ENCODE measurements at regions not wholly inside any gene's neighbourhood (a gene's known extent, or its start where the extent isn't known, plus 50 kb on each side); places are given as distances from the start of the nearest gene placed in this dataset.
"Not testable (repeated sequence)": the region's sequence is repeated elsewhere in the genome, so short reads cannot be mapped to it uniquely, and the experiment has no call there.

- not testable (repeated sequence) for H3K4me1 ChIP-seq (ENCODE audit: control insufficient read depth in 2 of 2, insufficient read depth in 2 of 2, low read length in 1 of 2); H3K36me3 ChIP-seq (ENCODE audit: control insufficient read depth in 2 of 2, insufficient read depth in 2 of 2, low read length in 1 of 2); H3K4me3 ChIP-seq (ENCODE audit: low read depth in 1 of 2, low read length in 2 of 2); H3K27ac ChIP-seq (ENCODE audit: low read depth in 2 of 2, low read length in 1 of 2); H3K27me3 ChIP-seq (ENCODE audit: control insufficient read depth in 1 of 2, insufficient read depth in 2 of 2, low read length in 2 of 2)
- WGBS, 2 donors = 67 to 77% methylated on average over 10 to 11 of the region's 13 CpGs
- H3K9me3 ChIP-seq (ENCODE audit: control insufficient read depth in 2 of 2, insufficient read depth in 1 of 2, low read depth in 1 of 2, low read length in 1 of 2) = peaks cover 13 to 20% of the 10 kb centered on the region in 2 donors
Observed at GRCh38 chr2:91503959-91504741, 2812.7 kb downstream of the RPIA start.

- not testable (repeated sequence) for H3K27ac ChIP-seq (ENCODE audit: low read depth in 2 of 2, low read length in 1 of 2); H3K4me1 ChIP-seq (ENCODE audit: control insufficient read depth in 2 of 2, insufficient read depth in 2 of 2, low read length in 1 of 2); H3K36me3 ChIP-seq (ENCODE audit: control insufficient read depth in 2 of 2, insufficient read depth in 2 of 2, low read length in 1 of 2); H3K27me3 ChIP-seq (ENCODE audit: control insufficient read depth in 1 of 2, insufficient read depth in 2 of 2, low read length in 2 of 2); H3K4me3 ChIP-seq (ENCODE audit: low read depth in 1 of 2, low read length in 2 of 2); H3K9me3 ChIP-seq (ENCODE audit: control insufficient read depth in 2 of 2, insufficient read depth in 1 of 2, low read depth in 1 of 2, low read length in 1 of 2)
- WGBS, 2 donors = 38 to 56% methylated on average over 1 to 3 of the region's 4 CpGs
Observed at GRCh38 chr2:91508816-91509215, 2817.3 kb downstream of the RPIA start.

- not testable (repeated sequence) for H3K4me3 ChIP-seq (ENCODE audit: low read depth in 1 of 2, low read length in 2 of 2); H3K36me3 ChIP-seq (ENCODE audit: control insufficient read depth in 2 of 2, insufficient read depth in 2 of 2, low read length in 1 of 2); H3K4me1 ChIP-seq (ENCODE audit: control insufficient read depth in 2 of 2, insufficient read depth in 2 of 2, low read length in 1 of 2); H3K9me3 ChIP-seq (ENCODE audit: control insufficient read depth in 2 of 2, insufficient read depth in 1 of 2, low read depth in 1 of 2, low read length in 1 of 2); H3K27me3 ChIP-seq (ENCODE audit: control insufficient read depth in 1 of 2, insufficient read depth in 2 of 2, low read length in 2 of 2); H3K27ac ChIP-seq (ENCODE audit: low read depth in 2 of 2, low read length in 1 of 2)
- WGBS, 2 donors = 38 to 46% methylated on average over 3 of the region's 4 CpGs
Observed at GRCh38 chr2:91509276-91509675, 2817.8 kb downstream of the RPIA start.

- not testable (repeated sequence) for H3K4me1 ChIP-seq (ENCODE audit: control insufficient read depth in 2 of 2, insufficient read depth in 2 of 2, low read length in 1 of 2); H3K9me3 ChIP-seq (ENCODE audit: control insufficient read depth in 2 of 2, insufficient read depth in 1 of 2, low read depth in 1 of 2, low read length in 1 of 2); H3K27ac ChIP-seq (ENCODE audit: low read depth in 2 of 2, low read length in 1 of 2); H3K27me3 ChIP-seq (ENCODE audit: control insufficient read depth in 1 of 2, insufficient read depth in 2 of 2, low read length in 2 of 2); H3K4me3 ChIP-seq (ENCODE audit: low read depth in 1 of 2, low read length in 2 of 2); H3K36me3 ChIP-seq (ENCODE audit: control insufficient read depth in 2 of 2, insufficient read depth in 2 of 2, low read length in 1 of 2)
- 79 to 93% methylated on average over 2 of the region's 2 CpGs for WGBS, 2 donors
Observed at GRCh38 chr2:91511166-91511565, 2819.7 kb downstream of the RPIA start.

GRCh38 chr2:91515966-91516365, 2824.5 kb downstream of the RPIA start:
- not testable (repeated sequence) for H3K4me1 ChIP-seq (ENCODE audit: control insufficient read depth in 2 of 2, insufficient read depth in 2 of 2, low read length in 1 of 2); H3K9me3 ChIP-seq (ENCODE audit: control insufficient read depth in 2 of 2, insufficient read depth in 1 of 2, low read depth in 1 of 2, low read length in 1 of 2); H3K27ac ChIP-seq (ENCODE audit: low read depth in 2 of 2, low read length in 1 of 2); H3K27me3 ChIP-seq (ENCODE audit: control insufficient read depth in 1 of 2, insufficient read depth in 2 of 2, low read length in 2 of 2); H3K4me3 ChIP-seq (ENCODE audit: low read depth in 1 of 2, low read length in 2 of 2); H3K36me3 ChIP-seq (ENCODE audit: control insufficient read depth in 2 of 2, insufficient read depth in 2 of 2, low read length in 1 of 2)
- WGBS, 2 donors = 57 to 73% methylated on average over 2 of the region's 3 CpGs

GRCh38 chr2:91516669-91517068, 2825.2 kb downstream of the RPIA start:
- H3K36me3 ChIP-seq (ENCODE audit: control insufficient read depth in 2 of 2, insufficient read depth in 2 of 2, low read length in 1 of 2) = not testable (repeated sequence)

GRCh38 chr2:91517846-91518245, 2826.4 kb downstream of the RPIA start:
- not testable (repeated sequence) for H3K4me1 ChIP-seq (ENCODE audit: control insufficient read depth in 2 of 2, insufficient read depth in 2 of 2, low read length in 1 of 2); H3K4me3 ChIP-seq (ENCODE audit: low read depth in 1 of 2, low read length in 2 of 2); H3K27ac ChIP-seq (ENCODE audit: low read depth in 2 of 2, low read length in 1 of 2); H3K36me3 ChIP-seq (ENCODE audit: control insufficient read depth in 2 of 2, insufficient read depth in 2 of 2, low read length in 1 of 2); H3K9me3 ChIP-seq (ENCODE audit: control insufficient read depth in 2 of 2, insufficient read depth in 1 of 2, low read depth in 1 of 2, low read length in 1 of 2); H3K27me3 ChIP-seq (ENCODE audit: control insufficient read depth in 1 of 2, insufficient read depth in 2 of 2, low read length in 2 of 2)
- WGBS, 2 donors = 65% methylated on average over 1 of the region's 1 CpG; no CpG with 5 or more reads in 1 of the 2 donors

More at GRCh38 chr2:91516669-91517068, 2825.2 kb downstream of the RPIA start:
- 59 to 70% methylated on average over 4 to 6 of the region's 6 CpGs for WGBS, 2 donors
- not testable (repeated sequence) for H3K27me3 ChIP-seq (ENCODE audit: control insufficient read depth in 1 of 2, insufficient read depth in 2 of 2, low read length in 2 of 2); H3K4me1 ChIP-seq (ENCODE audit: control insufficient read depth in 2 of 2, insufficient read depth in 2 of 2, low read length in 1 of 2); H3K9me3 ChIP-seq (ENCODE audit: control insufficient read depth in 2 of 2, insufficient read depth in 1 of 2, low read depth in 1 of 2, low read length in 1 of 2); H3K27ac ChIP-seq (ENCODE audit: low read depth in 2 of 2, low read length in 1 of 2); H3K4me3 ChIP-seq (ENCODE audit: low read depth in 1 of 2, low read length in 2 of 2)

GRCh38 chr2:91518361-91518981, 2827.0 kb downstream of the RPIA start:
- H3K27ac ChIP-seq (ENCODE audit: low read depth in 2 of 2, low read length in 1 of 2); H3K36me3 ChIP-seq (ENCODE audit: control insufficient read depth in 2 of 2, insufficient read depth in 2 of 2, low read length in 1 of 2); H3K27me3 ChIP-seq (ENCODE audit: control insufficient read depth in 1 of 2, insufficient read depth in 2 of 2, low read length in 2 of 2); H3K9me3 ChIP-seq (ENCODE audit: control insufficient read depth in 2 of 2, insufficient read depth in 1 of 2, low read depth in 1 of 2, low read length in 1 of 2); H3K4me1 ChIP-seq (ENCODE audit: control insufficient read depth in 2 of 2, insufficient read depth in 2 of 2, low read length in 1 of 2); H3K4me3 ChIP-seq (ENCODE audit: low read depth in 1 of 2, low read length in 2 of 2): not testable (repeated sequence)
- WGBS, 2 donors = 78 to 82% methylated on average over 4 to 5 of the region's 5 CpGs

- H3K27me3 ChIP-seq (ENCODE audit: control insufficient read depth in 1 of 2, insufficient read depth in 2 of 2, low read length in 2 of 2); H3K9me3 ChIP-seq (ENCODE audit: control insufficient read depth in 2 of 2, insufficient read depth in 1 of 2, low read depth in 1 of 2, low read length in 1 of 2); H3K4me1 ChIP-seq (ENCODE audit: control insufficient read depth in 2 of 2, insufficient read depth in 2 of 2, low read length in 1 of 2); H3K36me3 ChIP-seq (ENCODE audit: control insufficient read depth in 2 of 2, insufficient read depth in 2 of 2, low read length in 1 of 2); H3K27ac ChIP-seq (ENCODE audit: low read depth in 2 of 2, low read length in 1 of 2); H3K4me3 ChIP-seq (ENCODE audit: low read depth in 1 of 2, low read length in 2 of 2): not testable (repeated sequence)
- 76 to 93% methylated on average over 2 of the region's 3 CpGs for WGBS, 2 donors
Observed at GRCh38 chr2:91519359-91519758, 2827.9 kb downstream of the RPIA start.

GRCh38 chr2:91519914-91520313, 2828.4 kb downstream of the RPIA start:
- H3K4me3 ChIP-seq (ENCODE audit: low read depth in 1 of 2, low read length in 2 of 2); H3K27me3 ChIP-seq (ENCODE audit: control insufficient read depth in 1 of 2, insufficient read depth in 2 of 2, low read length in 2 of 2); H3K36me3 ChIP-seq (ENCODE audit: control insufficient read depth in 2 of 2, insufficient read depth in 2 of 2, low read length in 1 of 2); H3K9me3 ChIP-seq (ENCODE audit: control insufficient read depth in 2 of 2, insufficient read depth in 1 of 2, low read depth in 1 of 2, low read length in 1 of 2); H3K4me1 ChIP-seq (ENCODE audit: control insufficient read depth in 2 of 2, insufficient read depth in 2 of 2, low read length in 1 of 2); H3K27ac ChIP-seq (ENCODE audit: low read depth in 2 of 2, low read length in 1 of 2): not testable (repeated sequence)
- 75 to 82% methylated on average over 2 of the region's 5 CpGs for WGBS, 2 donors

All from esophagus (tissue), 2 donors.